ENCODE measurements at regions not wholly inside any gene's neighbourhood (a gene's known extent, or its start where the extent isn't known, plus 50 kb on each side); places are given as distances from the start of the nearest gene placed in this dataset.

DNA sequence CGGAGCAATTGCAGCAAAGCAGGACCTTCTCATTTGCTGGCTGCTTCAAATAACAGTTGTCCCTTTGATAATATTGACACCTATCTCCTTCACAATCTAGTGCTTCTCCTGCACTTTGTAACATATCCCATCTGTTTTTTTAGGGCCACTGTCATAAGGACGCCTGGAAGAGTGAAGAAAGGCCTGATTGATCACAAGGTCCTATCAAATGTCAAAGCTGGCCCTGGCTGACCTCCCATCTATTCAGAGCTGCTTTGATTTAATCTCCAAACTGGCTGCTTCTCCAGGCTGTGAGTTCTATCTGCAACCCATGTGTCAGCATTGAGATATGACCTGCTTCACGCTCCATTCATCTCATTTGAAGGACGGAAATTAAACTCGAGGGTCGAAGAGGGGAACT, 601.2 kb upstream of the KCNMB2 start:
- Histone ChIP-seq H3K14ac (ENCODE audit: insufficient read length) (no peak overlapping the region), H2BK20ac (ENCODE audit: low read length) (no peak overlapping the region), H3K9me3 (ENCODE audit: insufficient read depth in 2 of 2, low read depth in 1 of 2, low read length in 1 of 2) (no peaks in the 10 kb centered on the region), H3K4me2 (ENCODE audit: insufficient read depth in 1 of 2, low read depth in 2 of 2, low read length in 2 of 2) (no peak overlapping the region), H3K23ac (ENCODE audit: insufficient read length) (no peak overlapping the region), H2BK15ac (ENCODE audit: low read length) (no peak overlapping the region), H3K18ac (ENCODE audit: extremely low read depth, low read length) (no peak overlapping the region), H3K4me3 (ENCODE audit: extremely low read depth in 1 of 4, insufficient read depth in 2 of 4, low read depth in 3 of 4, low read length in 4 of 4) (no peak overlapping the region), H3K9ac (replicated peaks in 1 of 4; ENCODE audit: extremely low read depth in 1 of 4, low read depth in 3 of 4, low read length in 3 of 4) (no peak overlapping the region), H4K20me1 (replicated peaks in 1 of 2; ENCODE audit: control insufficient read depth in 1 of 2, insufficient read depth in 2 of 2, low read length in 2 of 2) (no peaks in the 10 kb centered on the region), H3K23me2 (ENCODE audit: low read depth, low read length) (no peaks in the 10 kb centered on the region), H2AFZ (ENCODE audit: low read length) (no peak overlapping the region), H2BK120ac (replicated peaks; ENCODE audit: low read depth, low read length) (no peak overlapping the region), H4K91ac (replicated peaks; ENCODE audit: insufficient read length, low read length) (no peak overlapping the region), H3K4me1 (replicated peaks in 1 of 4; ENCODE audit: control insufficient read depth in 3 of 4, insufficient read depth in 4 of 4, low read length in 3 of 4) (peaks cover 0 to 2% (median 0%) of the 10 kb centered on the region in 4 experiments; a peak in 1 of 7 replicates), H3K56ac (replicated peaks; ENCODE audit: insufficient read length, low read depth, low read length) (no peak overlapping the region), H4K5ac (ENCODE audit: insufficient read length, low read depth, low read length) (no peak overlapping the region), H2BK5ac (ENCODE audit: low read depth, low read length) (no peak overlapping the region), H4K8ac (ENCODE audit: extremely low read depth, insufficient read depth, low read length) (no peak overlapping the region), H3K79me2 (ENCODE audit: control insufficient read depth in 1 of 2, insufficient read depth in 2 of 2, low read length in 2 of 2) (no peaks in the 10 kb centered on the region), H3K36me3 (ENCODE audit: control insufficient read depth in 2 of 4, insufficient read depth in 4 of 4, low read length in 3 of 4) (no peaks in the 10 kb centered on the region), H3K79me1 (ENCODE audit: low read depth, low read length) (no peaks in the 10 kb centered on the region), H2AK5ac (ENCODE audit: low read depth, low read length) (no peak overlapping the region), H2BK12ac (ENCODE audit: low read depth, low read length) (no peak overlapping the region), H3K27me3 (replicated peaks in 1 of 4; ENCODE audit: control insufficient read depth in 3 of 4, extremely low read depth in 1 of 4, insufficient read depth in 3 of 4, low read length in 3 of 4) (no peaks in the 10 kb centered on the region), H3K4ac (replicated peaks; ENCODE audit: insufficient read length, low read depth, low read length) (no peak overlapping the region), H3K27ac (ENCODE audit: low read depth, low read length) (no peak overlapping the region)
- ChIA-PET CTCF (ENCODE audit: partially characterized antibody) (no interaction called here), POLR2A (ENCODE audit: partially characterized antibody) (no interaction called here)
- FAIRE-seq (no peak), DNase-seq (ENCODE audit: low read depth in 1 of 2, low spot score in 2 of 2) (no peak)
- WGBS, 2 experiments (ENCODE audit: extremely low coverage in 1 of 2, insufficient coverage in 1 of 2, insufficient read length in 1 of 2, insufficient replicate concordance in 2 of 2, low coverage in 1 of 2, low lambda C conversion rate in 2 of 2, missing lambda C conversion rate in 1 of 2) = 89% methylated on average over 6 of the region's 6 CpGs; no CpG with 5 or more reads in 1 of the 2 experiments
- TF ChIP-seq MAFK (IDR thresholded peaks at IDR 0.05; ENCODE audit: low read depth, low read length) = no peak
- TF ChIP-seq, protein P1, sequence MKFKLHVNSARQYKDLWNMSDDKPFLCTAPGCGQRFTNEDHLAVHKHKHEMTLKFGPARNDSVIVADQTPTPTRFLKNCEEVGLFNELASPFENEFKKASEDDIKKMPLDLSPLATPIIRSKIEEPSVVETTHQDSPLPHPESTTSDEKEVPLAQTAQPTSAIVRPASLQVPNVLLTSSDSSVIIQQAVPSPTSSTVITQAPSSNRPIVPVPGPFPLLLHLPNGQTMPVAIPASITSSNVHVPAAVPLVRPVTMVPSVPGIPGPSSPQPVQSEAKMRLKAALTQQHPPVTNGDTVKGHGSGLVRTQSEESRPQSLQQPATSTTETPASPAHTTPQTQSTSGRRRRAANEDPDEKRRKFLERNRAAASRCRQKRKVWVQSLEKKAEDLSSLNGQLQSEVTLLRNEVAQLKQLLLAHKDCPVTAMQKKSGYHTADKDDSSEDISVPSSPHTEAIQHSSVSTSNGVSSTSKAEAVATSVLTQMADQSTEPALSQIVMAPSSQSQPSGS (IDR thresholded peaks at IDR 0.05; ENCODE audit: low read length) = no peak
- TF ChIP-seq RNF2 (IDR thresholded peaks at IDR 0.05; ENCODE audit: borderline replicate concordance, low read depth, low read length, missing control alignments, poor library complexity, severe bottlenecking) = no peak
- TF ChIP-seq RAD21 (IDR thresholded peaks at IDR 0.05 in 1 of 2, conservative IDR thresholded peaks at IDR 0.05 in 1 of 2; ENCODE audit: low read depth in 2 of 2, low read length in 2 of 2) = no peak
- TF ChIP-seq NRF1 (IDR thresholded peaks at IDR 0.05; ENCODE audit: low read depth, low read length) = no peak
- no peak for TF ChIP-seq BCL11A (IDR thresholded peaks at IDR 0.05; ENCODE audit: low read depth in 2 of 2, low read length in 2 of 2)
- no peak for TF ChIP-seq POU5F1 (IDR thresholded peaks at IDR 0.05; ENCODE audit: low read depth, low read length)
- no peak for TF ChIP-seq TEAD4 (IDR thresholded peaks at IDR 0.05; ENCODE audit: low read depth, low read length)
- TF ChIP-seq, protein P2, sequence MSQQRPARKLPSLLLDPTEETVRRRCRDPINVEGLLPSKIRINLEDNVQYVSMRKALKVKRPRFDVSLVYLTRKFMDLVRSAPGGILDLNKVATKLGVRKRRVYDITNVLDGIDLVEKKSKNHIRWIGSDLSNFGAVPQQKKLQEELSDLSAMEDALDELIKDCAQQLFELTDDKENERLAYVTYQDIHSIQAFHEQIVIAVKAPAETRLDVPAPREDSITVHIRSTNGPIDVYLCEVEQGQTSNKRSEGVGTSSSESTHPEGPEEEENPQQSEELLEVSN (IDR thresholded peaks at IDR 0.05) = no peak
- no peak for TF ChIP-seq ASH2L (IDR thresholded peaks at IDR 0.05; ENCODE audit: low read length)
- TF ChIP-seq ZNF274 (IDR thresholded peaks at IDR 0.05; ENCODE audit: borderline replicate concordance, extremely low read depth, low read length) = no peak
- no peak for TF ChIP-seq RFX5 (IDR thresholded peaks at IDR 0.05; ENCODE audit: borderline replicate concordance, low read depth, low read length)
